ENCODE measurements at regions not wholly inside any gene's neighbourhood (a gene's known extent, or its start where the extent isn't known, plus 50 kb on each side); places are given as distances from the start of the nearest gene placed in this dataset.

DNA sequence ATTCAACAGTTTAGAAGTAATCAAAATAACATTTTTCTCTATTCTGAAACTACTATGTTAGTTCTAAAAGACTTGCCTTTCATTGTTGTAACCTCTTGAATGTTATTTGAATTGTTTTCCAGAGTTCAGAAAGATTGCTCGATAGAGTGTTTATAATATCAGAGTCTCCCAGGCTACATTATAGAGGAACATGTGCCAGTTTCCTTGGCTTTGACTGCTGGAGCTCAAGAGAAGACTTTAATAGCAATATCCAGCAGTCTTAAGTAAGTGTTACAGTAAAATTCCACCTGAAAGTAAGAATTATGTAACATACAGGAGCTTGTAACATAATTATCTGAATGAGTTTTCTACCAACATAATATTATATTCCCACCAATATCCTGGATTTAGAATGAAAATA is 991.8 kb upstream of the ADGRB3 start:
- no peak for TF ChIP-seq NFRKB (IDR thresholded peaks at IDR 0.05)
- no peak for TF ChIP-seq BHLHE40 (IDR thresholded peaks at IDR 0.05; ENCODE audit: borderline replicate concordance)
- TF ChIP-seq CTBP1 (IDR thresholded peaks at IDR 0.05; ENCODE audit: borderline replicate concordance): no peak
- no peak for TF ChIP-seq FOXM1 (IDR thresholded peaks at IDR 0.05; ENCODE audit: borderline replicate concordance)
- TF ChIP-seq SUZ12 (IDR thresholded peaks at IDR 0.05): no peak
- TF ChIP-seq TARDBP (IDR thresholded peaks at IDR 0.05): no peak
- no peak for TF ChIP-seq HDGF (IDR thresholded peaks at IDR 0.05; ENCODE audit: borderline replicate concordance)
- TF ChIP-seq FOXA1 (IDR thresholded peaks at IDR 0.05): no peak
